GM12878 (cell line): ENCODE measurements at regions not wholly inside any gene's neighbourhood (a gene's known extent, or its start where the extent isn't known, plus 50 kb on each side); places are given as distances from the start of the nearest gene placed in this dataset.

Source experiments
- ATAC-seq: fragments of 200-7000 bp; cut with Tn5 transposase; 3 replicates; pipeline ENCODE4 v1.9.1; 2020; ENCODE audit warnings: mild to moderate bottlenecking, moderate library complexity
- BruUV-seq: library from RNA; stranded (reverse); fragments of 400-500 nt; replicated peaks from 2 replicates; lab custom pipeline; 2021; lab: Mats Ljungman, UMichigan
- CTCF ChIA-PET: fragments of 300-600 bp; sonication (Branson Sonifier 250); formaldehyde crosslinking; extraction: SDS; loops from one replicate; lab custom pipeline; 2021; ENCODE audit warnings: inconsistent platforms; lab: Yijun Ruan, JAX
- POLR2A ChIA-PET: fragments of 350-600 bp; formaldehyde crosslinking; extraction: SDS; loops from one replicate; lab custom pipeline; 2021; ENCODE audit warnings: inconsistent platforms; lab: Charles Lee
- RAD21 ChIA-PET: fragments of 300-600 bp; sonication (Branson Sonifier 250); formaldehyde crosslinking; loops from one replicate; lab custom pipeline; 2023; ENCODE audit warnings: antibody characterized with exemption; ENCODE audit not compliant: unreplicated experiment; lab: Charles Lee
- SMC1A ChIA-PET: fragments of 300-600 bp; sonication (Branson Sonifier 250); formaldehyde crosslinking; loops from one replicate; lab custom pipeline; 2023; ENCODE audit not compliant: unreplicated experiment, uncharacterized antibody; lab: Charles Lee
- DNase-seq: peaks from one replicate; pipeline ENCODE4 v3.0.0-alpha.2; 2011; ENCODE audit warnings: low read depth, low spot score
- FAIRE-seq: peaks from 3 replicates; lab custom pipeline; 2011; peaks lifted over from hg19 to GRCh38; lab: Jason Lieb, UNC
- H2AFZ ChIP-seq: 2 replicates; pipeline ENCODE4 v1.6.0; 2011; ENCODE audit warnings: low read depth, low read length, control low read depth; ENCODE audit not compliant: control insufficient read depth
- H3K27ac ChIP-seq: 2 replicates; pipeline ENCODE4 v1.5.1; 2011; ENCODE audit warnings: control low read depth; ENCODE audit not compliant: control insufficient read depth, insufficient read depth
- H3K27me3 ChIP-seq, 2 experiments: replicated peaks in 1 of 2; 2 replicates each; pipeline versions ENCODE4 v1.6.0 to v1.6.1; 2011; ENCODE audit warnings: low read length in 1 of 2; ENCODE audit not compliant: control insufficient read depth in 2 of 2, insufficient read depth in 2 of 2
- H3K36me3 ChIP-seq, 2 experiments: 2 replicates each; pipeline ENCODE4 v1.5.1; 2011; ENCODE audit warnings: low read length in 1 of 2; ENCODE audit not compliant: control insufficient read depth in 2 of 2, insufficient read depth in 2 of 2
- H3K4me1 ChIP-seq: 2 replicates; pipeline ENCODE4 v1.6.1; 2011; ENCODE audit warnings: mild to moderate bottlenecking, low read length, moderate library complexity, mixed read lengths; ENCODE audit not compliant: control insufficient read depth, insufficient read depth
- H3K4me2 ChIP-seq: 2 replicates; pipeline ENCODE4 v1.6.0; 2011; ENCODE audit warnings: control low read depth; ENCODE audit not compliant: control insufficient read depth, insufficient read depth
- H3K4me3 ChIP-seq: fragments of 200-600 bp; sonication (generic); 2 replicates; pipeline ENCODE4 v1.5.1; 2016
- H3K79me2 ChIP-seq: 2 replicates; pipeline ENCODE4 v1.6.0; 2011; ENCODE audit warnings: low read length; ENCODE audit not compliant: control insufficient read depth, insufficient read depth
- H3K9ac ChIP-seq: 2 replicates; pipeline ENCODE4 v1.8.0; 2011; ENCODE audit warnings: low read length, control low read depth, mixed read lengths; ENCODE audit not compliant: control insufficient read depth, insufficient read depth
- H3K9me3 ChIP-seq: replicated peaks from 3 replicates; pipeline ENCODE4 v1.5.1; 2011; ENCODE audit warnings: mild to moderate bottlenecking, low read length; ENCODE audit not compliant: control insufficient read depth, insufficient read depth
- H4K20me1 ChIP-seq: 2 replicates; pipeline ENCODE4 v1.6.0; 2011; ENCODE audit not compliant: control insufficient read depth, insufficient read depth
- BMI1 ChIP-seq: fragments of 450-650 bp; IDR thresholded peaks from 2 replicates; pipeline ENCODE4 v1.6.1; 2016; ENCODE audit warnings: mild to moderate bottlenecking, moderate library complexity, borderline replicate concordance
- CBX3 ChIP-seq: fragments of 200-600 bp; sonication (generic); IDR thresholded peaks from 2 replicates; pipeline ENCODE4 v1.6.1; 2016; ENCODE audit warnings: low read depth, borderline replicate concordance
- DPF2 ChIP-seq: fragments of 450-650 bp; IDR thresholded peaks from 2 replicates; pipeline ENCODE4 v1.6.1; 2017; ENCODE audit warnings: mild to moderate bottlenecking
- ETV6 ChIP-seq, 2 experiments: fragments of 450-650 bp in 1 of 2; IDR thresholded peaks in 1 of 2; conservative IDR thresholded peaks in 1 of 2; 2 replicates each; pipeline ENCODE4 v1.6.1; 2014; ENCODE audit warnings: antibody characterized with exemption in 1 of 2, borderline replicate concordance in 1 of 2, low read depth in 1 of 2, mild to moderate bottlenecking in 1 of 2, moderate library complexity in 1 of 2
- JUNB ChIP-seq: IDR thresholded peaks from 2 replicates; pipeline ENCODE4 v1.6.1; 2016; ENCODE audit warnings: antibody characterized with exemption, mild to moderate bottlenecking
- NFXL1 ChIP-seq: fragments of 450-650 bp; IDR thresholded peaks from 2 replicates; pipeline ENCODE4 v1.6.1; 2017; ENCODE audit warnings: antibody characterized with exemption, mild to moderate bottlenecking, borderline replicate concordance
- SMARCA5 ChIP-seq: fragments of 450-650 bp; IDR thresholded peaks from 2 replicates; pipeline ENCODE4 v1.6.1; 2017; ENCODE audit warnings: mild to moderate bottlenecking
- STAT1 ChIP-seq: fragments of 450-650 bp; conservative IDR thresholded peaks from 2 replicates; pipeline ENCODE4 v1.6.1; 2014; ENCODE audit warnings: antibody characterized with exemption, mild to moderate bottlenecking
- TCF7 ChIP-seq: IDR thresholded peaks from 2 replicates; pipeline ENCODE4 v1.6.1; 2014; ENCODE audit warnings: antibody characterized with exemption, borderline replicate concordance
- ZBED1 ChIP-seq: IDR thresholded peaks from 2 replicates; pipeline ENCODE4 v1.6.1; 2016; ENCODE audit warnings: borderline replicate concordance
- WGBS: methylation state at CpG from one replicate; pipeline ENCODE4 v1.1.6; 2016; ENCODE audit warnings: low lambda C conversion rate; ENCODE audit not compliant: insufficient replicate concordance, insufficient coverage; ENCODE audit errors: missing lambda C conversion rate; 5-methylcytosine and 5-hydroxymethylcytosine counted together
- in situ Hi-C: fragments of 300-500 bp; cut with MboI; formaldehyde crosslinking; loops from 9 replicates; pipeline ENCODE4 v1.14.3; 2018; ENCODE audit warnings: mixed read lengths
- intact Hi-C: fragments of 100-400 bp; cut with micrococcal nuclease; formaldehyde crosslinking; loops from one replicate; pipeline ENCODE4 v1.14.2; 2022; ENCODE audit not compliant: unreplicated experiment
- TF ChIP-seq, protein P1 (sequence below): IDR thresholded peaks from 2 replicates; pipeline ENCODE4 v1.6.1; 2012; ENCODE audit warnings: low read length, inconsistent platforms
- TF ChIP-seq, protein P2 (sequence below): IDR thresholded peaks from 2 replicates; pipeline ENCODE4 v1.6.1; 2011; ENCODE audit warnings: low read depth, mild to moderate bottlenecking, low read length, moderate library complexity, borderline replicate concordance; ENCODE audit errors: extremely low read depth
- TF ChIP-seq, protein P3 (sequence below): fragments of 450-650 bp; IDR thresholded peaks from 2 replicates; pipeline ENCODE4 v1.6.1; 2018; ENCODE audit warnings: borderline replicate concordance, mild to moderate bottlenecking; ENCODE audit not compliant: partially characterized antibody

DNA sequence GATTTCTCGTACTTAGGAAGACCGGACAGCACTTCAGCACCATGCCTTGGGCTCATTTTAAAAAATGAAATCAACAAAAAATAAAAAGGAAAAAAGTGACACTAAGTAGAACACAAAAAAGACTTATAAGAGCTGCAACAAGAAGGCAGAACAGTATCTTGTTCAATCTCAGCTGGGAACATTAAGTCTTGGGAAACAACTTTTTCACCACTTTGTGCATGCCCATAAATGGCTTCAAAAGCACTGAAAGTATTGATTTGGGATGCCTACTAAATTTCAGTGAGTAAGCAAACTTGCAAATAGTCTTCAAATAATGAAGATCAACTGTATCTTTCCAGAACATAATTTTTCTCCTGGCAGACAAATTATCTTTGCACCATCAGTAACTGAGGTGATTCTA is 489.3 kb downstream of the NXPH1 start:
- no peaks in the 10 kb centered on the region for H3K36me3 ChIP-seq
- no peaks in the 10 kb centered on the region for H3K27me3 ChIP-seq
- no peak overlapping the region for H3K4me2 ChIP-seq
- SMC1A ChIA-PET = no interaction called here
- ATAC-seq (no peak), DNase-seq (no peak), FAIRE-seq (no peak)
- intact Hi-C loops = no loop called here
- no peaks in the 10 kb centered on the region for H3K9me3 ChIP-seq
- in situ Hi-C loops = no loop called here
- TF ChIP-seq SMARCA5 (no peak), TCF7 (no peak)
- TF ChIP-seq, protein P1, sequence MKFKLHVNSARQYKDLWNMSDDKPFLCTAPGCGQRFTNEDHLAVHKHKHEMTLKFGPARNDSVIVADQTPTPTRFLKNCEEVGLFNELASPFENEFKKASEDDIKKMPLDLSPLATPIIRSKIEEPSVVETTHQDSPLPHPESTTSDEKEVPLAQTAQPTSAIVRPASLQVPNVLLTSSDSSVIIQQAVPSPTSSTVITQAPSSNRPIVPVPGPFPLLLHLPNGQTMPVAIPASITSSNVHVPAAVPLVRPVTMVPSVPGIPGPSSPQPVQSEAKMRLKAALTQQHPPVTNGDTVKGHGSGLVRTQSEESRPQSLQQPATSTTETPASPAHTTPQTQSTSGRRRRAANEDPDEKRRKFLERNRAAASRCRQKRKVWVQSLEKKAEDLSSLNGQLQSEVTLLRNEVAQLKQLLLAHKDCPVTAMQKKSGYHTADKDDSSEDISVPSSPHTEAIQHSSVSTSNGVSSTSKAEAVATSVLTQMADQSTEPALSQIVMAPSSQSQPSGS = no peak
- no peak overlapping the region for H2AFZ ChIP-seq
- CTCF ChIA-PET = no interaction called here
- BruUV-seq = no TSS peak
- H3K9ac ChIP-seq = no peak overlapping the region
- H3K4me3 ChIP-seq = no peak overlapping the region
- no peaks in the 10 kb centered on the region for H3K4me1 ChIP-seq
- RAD21 ChIA-PET = no interaction called here
- H4K20me1 ChIP-seq = no peaks in the 10 kb centered on the region
- POLR2A ChIA-PET = no interaction called here
- no peaks in the 10 kb centered on the region for H3K79me2 ChIP-seq
- H3K27ac ChIP-seq = no peak overlapping the region
- 55% methylated on average over 2 of the region's 2 CpGs for WGBS

DNA sequence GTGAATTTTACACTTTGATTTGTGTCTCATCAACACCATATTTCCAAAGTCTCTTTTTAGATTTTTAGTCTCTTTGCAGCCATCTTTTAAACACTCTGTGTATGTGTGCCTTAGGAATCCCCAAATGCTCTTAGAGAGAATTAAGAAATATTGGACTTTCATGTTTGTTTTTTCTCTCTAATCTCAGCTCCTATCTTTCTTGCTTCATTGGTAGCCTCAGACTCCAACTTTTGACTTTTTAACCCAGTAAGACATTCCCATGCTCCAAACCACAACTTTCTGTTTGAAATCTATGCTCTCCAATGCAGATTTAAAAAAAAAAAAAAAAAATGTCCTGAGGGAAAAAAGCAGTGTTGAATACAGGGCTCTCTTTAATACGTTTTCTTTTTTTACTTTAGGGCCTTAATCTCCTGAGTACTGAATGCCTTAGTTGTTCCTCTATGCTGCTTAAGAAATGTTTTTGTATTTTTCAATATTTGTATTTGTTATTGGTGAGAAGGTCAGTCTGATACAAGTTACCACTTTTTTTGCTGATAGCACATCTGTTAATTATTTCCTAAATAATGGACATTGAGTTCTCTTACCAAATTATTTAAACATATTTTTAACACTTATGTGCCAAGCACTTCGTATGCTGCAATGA is 489.9 kb downstream of the NXPH1 start:
- no peak overlapping the region for H3K4me2 ChIP-seq
- WGBS = 3% methylated on average over 2 of the region's 2 CpGs
- CTCF ChIA-PET = no interaction called here
- no peaks in the 10 kb centered on the region for H3K27me3 ChIP-seq
- FAIRE-seq (no peak), DNase-seq (no peak), ATAC-seq (no peak)
- H2AFZ ChIP-seq = no peak overlapping the region
- intact Hi-C loops (no loop called here), in situ Hi-C loops (no loop called here)
- no peak overlapping the region for H3K27ac ChIP-seq
- H3K4me1 ChIP-seq = no peaks in the 10 kb centered on the region
- RAD21 ChIA-PET = no interaction called here
- SMC1A ChIA-PET = no interaction called here
- H4K20me1 ChIP-seq = no peaks in the 10 kb centered on the region
- H3K36me3 ChIP-seq = no peaks in the 10 kb centered on the region
- POLR2A ChIA-PET = no interaction called here
- TF ChIP-seq, protein P2, sequence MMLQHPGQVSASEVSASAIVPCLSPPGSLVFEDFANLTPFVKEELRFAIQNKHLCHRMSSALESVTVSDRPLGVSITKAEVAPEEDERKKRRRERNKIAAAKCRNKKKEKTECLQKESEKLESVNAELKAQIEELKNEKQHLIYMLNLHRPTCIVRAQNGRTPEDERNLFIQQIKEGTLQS = no peak
- TF ChIP-seq BMI1 (no peak), NFXL1 (no peak), ZBED1 (no peak), DPF2 (no peak), STAT1 (no peak), CBX3 (no peak), ETV6 (conservative IDR thresholded peaks at IDR 0.05 in 1 of 2, IDR thresholded peaks at IDR 0.05 in 1 of 2; ENCODE audit: borderline replicate concordance in 1 of 2, low read depth in 1 of 2) (no peak), JUNB (no peak)
- TF ChIP-seq, protein P3, sequence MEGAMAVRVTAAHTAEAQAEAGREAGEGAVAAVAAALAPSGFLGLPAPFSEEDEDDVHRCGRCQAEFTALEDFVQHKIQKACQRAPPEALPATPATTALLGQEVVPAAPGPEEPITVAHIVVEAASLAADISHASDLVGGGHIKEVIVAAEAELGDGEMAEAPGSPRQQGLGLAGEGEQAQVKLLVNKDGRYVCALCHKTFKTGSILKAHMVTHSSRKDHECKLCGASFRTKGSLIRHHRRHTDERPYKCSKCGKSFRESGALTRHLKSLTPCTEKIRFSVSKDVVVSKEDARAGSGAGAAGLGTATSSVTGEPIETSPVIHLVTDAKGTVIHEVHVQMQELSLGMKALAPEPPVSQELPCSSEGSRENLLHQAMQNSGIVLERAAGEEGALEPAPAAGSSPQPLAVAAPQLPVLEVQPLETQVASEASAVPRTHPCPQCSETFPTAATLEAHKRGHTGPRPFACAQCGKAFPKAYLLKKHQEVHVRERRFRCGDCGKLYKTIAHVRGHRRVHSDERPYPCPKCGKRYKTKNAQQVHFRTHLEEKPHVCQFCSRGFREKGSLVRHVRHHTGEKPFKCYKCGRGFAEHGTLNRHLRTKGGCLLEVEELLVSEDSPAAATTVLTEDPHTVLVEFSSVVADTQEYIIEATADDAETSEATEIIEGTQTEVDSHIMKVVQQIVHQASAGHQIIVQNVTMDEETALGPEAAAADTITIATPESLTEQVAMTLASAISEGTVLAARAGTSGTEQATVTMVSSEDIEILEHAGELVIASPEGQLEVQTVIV = no peak
- H3K9me3 ChIP-seq = no peaks in the 10 kb centered on the region
- no TSS peak for BruUV-seq
- H3K79me2 ChIP-seq = no peaks in the 10 kb centered on the region
- no peak overlapping the region for H3K9ac ChIP-seq
- no peak overlapping the region for H3K4me3 ChIP-seq
